ENCODE measurements at regions not wholly inside any gene's neighbourhood (a gene's known extent, or its start where the extent isn't known, plus 50 kb on each side); places are given as distances from the start of the nearest gene placed in this dataset.

DNA sequence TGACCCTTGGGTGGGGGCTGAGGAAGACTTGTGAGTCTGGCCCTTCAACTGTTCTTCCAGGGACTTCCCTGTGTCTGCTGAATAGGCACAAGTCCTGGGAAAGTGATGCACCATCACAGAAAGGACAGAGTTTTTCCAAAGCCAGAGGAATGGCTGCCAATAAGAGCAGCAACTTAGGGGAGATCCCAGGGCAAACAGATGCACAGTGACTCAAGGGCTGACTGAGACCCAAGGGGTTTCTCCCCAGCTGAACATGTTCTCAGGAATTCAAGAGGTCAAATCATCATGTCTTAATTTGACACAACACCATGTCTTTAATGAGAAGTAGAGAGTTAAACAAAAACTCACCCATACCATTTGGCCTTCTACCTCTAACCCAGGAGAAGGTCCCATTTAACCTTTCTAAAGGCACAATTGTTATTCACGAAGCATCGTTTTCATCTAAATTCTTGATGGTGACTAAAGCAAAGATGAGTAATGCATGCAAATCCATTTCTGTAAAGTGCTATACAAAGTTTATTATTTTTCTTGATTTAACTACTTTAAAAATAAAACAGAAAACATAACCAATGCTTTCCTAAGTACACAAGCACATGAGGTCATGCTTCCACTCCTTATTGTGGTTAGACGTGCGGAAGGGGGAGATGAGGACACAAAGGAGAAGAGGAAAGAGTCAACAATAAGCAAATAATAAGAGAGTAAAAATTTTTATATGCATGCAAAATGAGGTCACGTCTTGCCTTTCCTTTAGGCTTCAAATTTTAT, 324.1 kb downstream of the PLK2 start:
- no peak for TF ChIP-seq CTCF (IDR thresholded peaks at IDR 0.05; ENCODE audit: insufficient read depth, low read length)
- TF ChIP-seq, protein P1, sequence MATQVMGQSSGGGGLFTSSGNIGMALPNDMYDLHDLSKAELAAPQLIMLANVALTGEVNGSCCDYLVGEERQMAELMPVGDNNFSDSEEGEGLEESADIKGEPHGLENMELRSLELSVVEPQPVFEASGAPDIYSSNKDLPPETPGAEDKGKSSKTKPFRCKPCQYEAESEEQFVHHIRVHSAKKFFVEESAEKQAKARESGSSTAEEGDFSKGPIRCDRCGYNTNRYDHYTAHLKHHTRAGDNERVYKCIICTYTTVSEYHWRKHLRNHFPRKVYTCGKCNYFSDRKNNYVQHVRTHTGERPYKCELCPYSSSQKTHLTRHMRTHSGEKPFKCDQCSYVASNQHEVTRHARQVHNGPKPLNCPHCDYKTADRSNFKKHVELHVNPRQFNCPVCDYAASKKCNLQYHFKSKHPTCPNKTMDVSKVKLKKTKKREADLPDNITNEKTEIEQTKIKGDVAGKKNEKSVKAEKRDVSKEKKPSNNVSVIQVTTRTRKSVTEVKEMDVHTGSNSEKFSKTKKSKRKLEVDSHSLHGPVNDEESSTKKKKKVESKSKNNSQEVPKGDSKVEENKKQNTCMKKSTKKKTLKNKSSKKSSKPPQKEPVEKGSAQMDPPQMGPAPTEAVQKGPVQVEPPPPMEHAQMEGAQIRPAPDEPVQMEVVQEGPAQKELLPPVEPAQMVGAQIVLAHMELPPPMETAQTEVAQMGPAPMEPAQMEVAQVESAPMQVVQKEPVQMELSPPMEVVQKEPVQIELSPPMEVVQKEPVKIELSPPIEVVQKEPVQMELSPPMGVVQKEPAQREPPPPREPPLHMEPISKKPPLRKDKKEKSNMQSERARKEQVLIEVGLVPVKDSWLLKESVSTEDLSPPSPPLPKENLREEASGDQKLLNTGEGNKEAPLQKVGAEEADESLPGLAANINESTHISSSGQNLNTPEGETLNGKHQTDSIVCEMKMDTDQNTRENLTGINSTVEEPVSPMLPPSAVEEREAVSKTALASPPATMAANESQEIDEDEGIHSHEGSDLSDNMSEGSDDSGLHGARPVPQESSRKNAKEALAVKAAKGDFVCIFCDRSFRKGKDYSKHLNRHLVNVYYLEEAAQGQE (IDR thresholded peaks at IDR 0.05; ENCODE audit: insufficient replicate concordance, low read depth) = no peak
- TF ChIP-seq POLR2AphosphoS5 (IDR thresholded peaks at IDR 0.05; ENCODE audit: low read depth) = no peak
